GM23338 (cell line): ENCODE measurements at regions not wholly inside any gene's neighbourhood (a gene's known extent, or its start where the extent isn't known, plus 50 kb on each side); places are given as distances from the start of the nearest gene placed in this dataset.

Source experiments
- ATAC-seq: fragments of 200-7000 bp; cut with Tn5 transposase; 3 replicates; pipeline ENCODE4 v1.9.1; 2020
- DNase-seq: peaks from one replicate; pipeline ENCODE4 v3.0.0-alpha.2; 2015; ENCODE audit warnings: low spot score
- H2AFZ ChIP-seq: fragments of 200-600 bp; sonication (generic); 2 replicates; pipeline ENCODE4 v1.8.0; 2016; ENCODE audit warnings: antibody characterized with exemption, mild to moderate bottlenecking, moderate library complexity
- H3F3A ChIP-seq: fragments of 200-600 bp; sonication (generic); replicated peaks from 2 replicates; pipeline ENCODE4 v1.8.0; 2017; ENCODE audit warnings: antibody characterized with exemption, mixed run types, low read depth
- H3K27ac ChIP-seq: fragments of 200-600 bp; sonication (generic); 2 replicates; pipeline ENCODE4 v1.6.1; 2016; ENCODE audit warnings: low read depth
- H3K27me3 ChIP-seq: fragments of 200-600 bp; sonication (generic); 2 replicates; pipeline ENCODE4 v1.8.0; 2016; ENCODE audit warnings: mild to moderate bottlenecking, mixed run types, moderate library complexity; ENCODE audit not compliant: insufficient read depth
- H3K36me3 ChIP-seq: fragments of 200-600 bp; sonication (generic); 2 replicates; pipeline ENCODE4 v1.8.0; 2016; ENCODE audit warnings: mild to moderate bottlenecking; ENCODE audit not compliant: insufficient read depth
- H3K4me1 ChIP-seq: fragments of 200-600 bp; sonication (generic); 2 replicates; pipeline ENCODE4 v1.8.0; 2016; ENCODE audit warnings: mild to moderate bottlenecking, moderate library complexity; ENCODE audit not compliant: insufficient read depth
- H3K4me2 ChIP-seq: fragments of 200-600 bp; sonication (generic); 2 replicates; pipeline ENCODE4 v1.7.1; 2017; ENCODE audit warnings: mixed run types
- H3K4me3 ChIP-seq: fragments of 200-600 bp; sonication (generic); 2 replicates; pipeline ENCODE4 v1.6.1; 2016; ENCODE audit warnings: mixed run types
- H3K79me2 ChIP-seq: fragments of 200-600 bp; sonication (generic); replicated peaks from 2 replicates; pipeline ENCODE4 v1.8.0; 2017; ENCODE audit warnings: mild to moderate bottlenecking; ENCODE audit not compliant: insufficient read depth
- H3K9me2 ChIP-seq: fragments of 200-600 bp; sonication (generic); 2 replicates; pipeline ENCODE4 v1.8.0; 2017; ENCODE audit not compliant: insufficient read depth
- H4K20me1 ChIP-seq: fragments of 200-600 bp; sonication (generic); replicated peaks from 2 replicates; pipeline ENCODE4 v1.8.0; 2017; ENCODE audit warnings: mild to moderate bottlenecking; ENCODE audit not compliant: insufficient read depth
- H3K27ac Mint-ChIP-seq: 2 replicates; pipeline ENCODE4 v1.8.0; 2020; ENCODE audit warnings: inconsistent platforms, mild to moderate bottlenecking, moderate library complexity, mixed read lengths
- H3K27me3 Mint-ChIP-seq: 3 replicates; pipeline ENCODE4 v1.8.0; 2022; ENCODE audit warnings: low read depth, mild to moderate bottlenecking, moderate library complexity, mixed read lengths, inconsistent platforms; ENCODE audit not compliant: insufficient read depth, poor library complexity
- H3K36me3 Mint-ChIP-seq: 3 replicates; pipeline ENCODE4 v1.8.0; 2021; ENCODE audit warnings: low read depth, mild to moderate bottlenecking, inconsistent platforms, moderate library complexity, mixed read lengths
- H3K4me1 Mint-ChIP-seq: 3 replicates; pipeline ENCODE4 v1.8.0; 2020; ENCODE audit warnings: mild to moderate bottlenecking, inconsistent platforms, mixed read lengths
- H3K4me3 Mint-ChIP-seq: 3 replicates; pipeline ENCODE4 v1.8.0; 2021; ENCODE audit warnings: moderate library complexity, mild to moderate bottlenecking, inconsistent platforms, mixed read lengths
- H3K9me3 Mint-ChIP-seq: 3 replicates; pipeline ENCODE4 v1.8.0; 2020; ENCODE audit warnings: moderate library complexity, mild to moderate bottlenecking, inconsistent platforms, mixed read lengths
- CREB1 ChIP-seq: fragments of 250-450 bp; sonication (Bioruptor Pico); IDR thresholded peaks from 2 replicates; pipeline ENCODE4 v1.5.0; 2020; ENCODE audit warnings: low read depth, mild to moderate bottlenecking, moderate library complexity
- EZH2 ChIP-seq: fragments of 200-600 bp; sonication (generic); IDR thresholded peaks from one replicate; pipeline ENCODE4 v1.8.0; 2017; ENCODE audit warnings: antibody characterized with exemption, mild to moderate bottlenecking, low read depth; ENCODE audit not compliant: unreplicated experiment
- EZH2phosphoT487 ChIP-seq: fragments of 200-600 bp; sonication (generic); IDR thresholded peaks from one replicate; pipeline ENCODE4 v1.8.1; 2018; ENCODE audit warnings: antibody characterized with exemption; ENCODE audit not compliant: unreplicated experiment
- JUNB ChIP-seq: IDR thresholded peaks from one replicate; pipeline ENCODE4 v1.6.1; 2016; ENCODE audit warnings: antibody characterized with exemption; ENCODE audit not compliant: unreplicated experiment
- NANOG ChIP-seq: IDR thresholded peaks from 2 replicates; pipeline ENCODE4 v1.6.1; 2016; ENCODE audit warnings: antibody characterized with exemption, borderline replicate concordance
- POLR2AphosphoS5 ChIP-seq: IDR thresholded peaks from 2 replicates; pipeline ENCODE4 v1.6.1; 2016; ENCODE audit warnings: antibody characterized with exemption, low read depth
- STAT1 ChIP-seq: IDR thresholded peaks from one replicate; pipeline ENCODE4 v1.6.1; 2016; ENCODE audit warnings: antibody characterized with exemption; ENCODE audit not compliant: unreplicated experiment
- ZNF114 ChIP-seq: fragments of 250-450 bp; sonication (Bioruptor Pico); IDR thresholded peaks from 2 replicates; pipeline ENCODE4 v1.5.0; 2020; ENCODE audit warnings: mild to moderate bottlenecking, moderate library complexity
- ZNF331 ChIP-seq: fragments of 250-450 bp; sonication (Bioruptor Pico); IDR thresholded peaks from 2 replicates; pipeline ENCODE4 v1.5.0; 2020; ENCODE audit warnings: low read depth, mild to moderate bottlenecking, moderate library complexity
- TF ChIP-seq, protein P1 (sequence below): IDR thresholded peaks from 2 replicates; pipeline ENCODE4 v1.6.1; 2016; ENCODE audit warnings: antibody characterized with exemption
- TF ChIP-seq, protein P2 (sequence below): fragments of 250-450 bp; sonication (Bioruptor Pico); IDR thresholded peaks from 2 replicates; pipeline ENCODE4 v1.5.0; 2020; ENCODE audit warnings: mild to moderate bottlenecking, moderate library complexity
- TF ChIP-seq, protein P3 (sequence below), 2 experiments: fragments of 200-600 bp in 1 of 2; sonication (generic) in 1 of 2; conservative IDR thresholded peaks; 2 replicates each; pipeline versions ENCODE4 v1.5.1 to v1.6.1; 2016 to 2017; ENCODE audit warnings: antibody characterized with exemption in 2 of 2, low read depth in 2 of 2, mild to moderate bottlenecking in 2 of 2, moderate library complexity in 1 of 2
- TF ChIP-seq, protein P4 (sequence below): IDR thresholded peaks from one replicate; pipeline ENCODE4 v1.6.1; 2018; ENCODE audit warnings: antibody characterized with exemption; ENCODE audit not compliant: unreplicated experiment

DNA sequence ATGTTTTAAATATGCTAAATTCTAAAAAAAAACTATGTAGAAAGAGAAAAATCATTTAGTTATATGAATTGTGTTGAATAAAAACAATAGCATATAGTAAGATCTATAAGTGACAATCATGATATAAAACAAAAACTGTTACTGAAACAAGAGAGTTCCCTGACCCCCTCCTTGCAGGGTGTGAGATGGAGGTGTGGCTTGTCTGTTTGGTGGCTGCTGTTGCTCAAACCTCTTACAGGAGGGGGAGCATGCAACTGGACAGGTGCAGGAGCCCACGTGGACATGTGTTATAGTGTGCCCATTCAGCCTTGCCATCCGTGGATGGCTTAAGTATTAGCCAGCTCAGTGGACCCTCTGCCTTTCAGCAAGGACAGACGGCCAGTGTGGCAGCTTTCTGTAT, 206.7 kb downstream of the MOXD1 start:
- H4K20me1 ChIP-seq, result no peaks in the 10 kb centered on the region
- no peaks in the 10 kb centered on the region for H3F3A ChIP-seq
- no peak overlapping the region for H3K4me3 ChIP-seq
- no peak overlapping the region for H2AFZ ChIP-seq
- Mint-ChIP-seq H3K36me3 (no peaks in the 10 kb centered on the region), H3K27ac (no peak overlapping the region), H3K9me3 (peaks cover 6% of the 10 kb centered on the region; the same call in 2 of the 3 replicates), H3K4me1 (peaks cover 9% of the 10 kb centered on the region; the same call in 2 of the 3 replicates), H3K27me3 (no peaks in the 10 kb centered on the region), H3K4me3 (no peak overlapping the region)
- no peaks in the 10 kb centered on the region for H3K27me3 ChIP-seq
- H3K27ac ChIP-seq, result no peak overlapping the region
- H3K4me1 ChIP-seq, result no peaks in the 10 kb centered on the region
- no peak for ATAC-seq
- no peaks in the 10 kb centered on the region for H3K36me3 ChIP-seq
- H3K4me2 ChIP-seq, result no peak overlapping the region
- H3K79me2 ChIP-seq, result no peaks in the 10 kb centered on the region
- TF ChIP-seq POLR2AphosphoS5 (no peak), ZNF331 (CRISPR knock-in tag) (no peak), EZH2phosphoT487 (no peak), EZH2 (no peak), JUNB (no peak), NANOG (no peak), STAT1 (no peak), CREB1 (CRISPR knock-in tag) (no peak), ZNF114 (CRISPR knock-in tag) (no peak)
- TF ChIP-seq, protein P1, sequence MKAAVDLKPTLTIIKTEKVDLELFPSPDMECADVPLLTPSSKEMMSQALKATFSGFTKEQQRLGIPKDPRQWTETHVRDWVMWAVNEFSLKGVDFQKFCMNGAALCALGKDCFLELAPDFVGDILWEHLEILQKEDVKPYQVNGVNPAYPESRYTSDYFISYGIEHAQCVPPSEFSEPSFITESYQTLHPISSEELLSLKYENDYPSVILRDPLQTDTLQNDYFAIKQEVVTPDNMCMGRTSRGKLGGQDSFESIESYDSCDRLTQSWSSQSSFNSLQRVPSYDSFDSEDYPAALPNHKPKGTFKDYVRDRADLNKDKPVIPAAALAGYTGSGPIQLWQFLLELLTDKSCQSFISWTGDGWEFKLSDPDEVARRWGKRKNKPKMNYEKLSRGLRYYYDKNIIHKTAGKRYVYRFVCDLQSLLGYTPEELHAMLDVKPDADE, result no peak
- TF ChIP-seq, protein P2, sequence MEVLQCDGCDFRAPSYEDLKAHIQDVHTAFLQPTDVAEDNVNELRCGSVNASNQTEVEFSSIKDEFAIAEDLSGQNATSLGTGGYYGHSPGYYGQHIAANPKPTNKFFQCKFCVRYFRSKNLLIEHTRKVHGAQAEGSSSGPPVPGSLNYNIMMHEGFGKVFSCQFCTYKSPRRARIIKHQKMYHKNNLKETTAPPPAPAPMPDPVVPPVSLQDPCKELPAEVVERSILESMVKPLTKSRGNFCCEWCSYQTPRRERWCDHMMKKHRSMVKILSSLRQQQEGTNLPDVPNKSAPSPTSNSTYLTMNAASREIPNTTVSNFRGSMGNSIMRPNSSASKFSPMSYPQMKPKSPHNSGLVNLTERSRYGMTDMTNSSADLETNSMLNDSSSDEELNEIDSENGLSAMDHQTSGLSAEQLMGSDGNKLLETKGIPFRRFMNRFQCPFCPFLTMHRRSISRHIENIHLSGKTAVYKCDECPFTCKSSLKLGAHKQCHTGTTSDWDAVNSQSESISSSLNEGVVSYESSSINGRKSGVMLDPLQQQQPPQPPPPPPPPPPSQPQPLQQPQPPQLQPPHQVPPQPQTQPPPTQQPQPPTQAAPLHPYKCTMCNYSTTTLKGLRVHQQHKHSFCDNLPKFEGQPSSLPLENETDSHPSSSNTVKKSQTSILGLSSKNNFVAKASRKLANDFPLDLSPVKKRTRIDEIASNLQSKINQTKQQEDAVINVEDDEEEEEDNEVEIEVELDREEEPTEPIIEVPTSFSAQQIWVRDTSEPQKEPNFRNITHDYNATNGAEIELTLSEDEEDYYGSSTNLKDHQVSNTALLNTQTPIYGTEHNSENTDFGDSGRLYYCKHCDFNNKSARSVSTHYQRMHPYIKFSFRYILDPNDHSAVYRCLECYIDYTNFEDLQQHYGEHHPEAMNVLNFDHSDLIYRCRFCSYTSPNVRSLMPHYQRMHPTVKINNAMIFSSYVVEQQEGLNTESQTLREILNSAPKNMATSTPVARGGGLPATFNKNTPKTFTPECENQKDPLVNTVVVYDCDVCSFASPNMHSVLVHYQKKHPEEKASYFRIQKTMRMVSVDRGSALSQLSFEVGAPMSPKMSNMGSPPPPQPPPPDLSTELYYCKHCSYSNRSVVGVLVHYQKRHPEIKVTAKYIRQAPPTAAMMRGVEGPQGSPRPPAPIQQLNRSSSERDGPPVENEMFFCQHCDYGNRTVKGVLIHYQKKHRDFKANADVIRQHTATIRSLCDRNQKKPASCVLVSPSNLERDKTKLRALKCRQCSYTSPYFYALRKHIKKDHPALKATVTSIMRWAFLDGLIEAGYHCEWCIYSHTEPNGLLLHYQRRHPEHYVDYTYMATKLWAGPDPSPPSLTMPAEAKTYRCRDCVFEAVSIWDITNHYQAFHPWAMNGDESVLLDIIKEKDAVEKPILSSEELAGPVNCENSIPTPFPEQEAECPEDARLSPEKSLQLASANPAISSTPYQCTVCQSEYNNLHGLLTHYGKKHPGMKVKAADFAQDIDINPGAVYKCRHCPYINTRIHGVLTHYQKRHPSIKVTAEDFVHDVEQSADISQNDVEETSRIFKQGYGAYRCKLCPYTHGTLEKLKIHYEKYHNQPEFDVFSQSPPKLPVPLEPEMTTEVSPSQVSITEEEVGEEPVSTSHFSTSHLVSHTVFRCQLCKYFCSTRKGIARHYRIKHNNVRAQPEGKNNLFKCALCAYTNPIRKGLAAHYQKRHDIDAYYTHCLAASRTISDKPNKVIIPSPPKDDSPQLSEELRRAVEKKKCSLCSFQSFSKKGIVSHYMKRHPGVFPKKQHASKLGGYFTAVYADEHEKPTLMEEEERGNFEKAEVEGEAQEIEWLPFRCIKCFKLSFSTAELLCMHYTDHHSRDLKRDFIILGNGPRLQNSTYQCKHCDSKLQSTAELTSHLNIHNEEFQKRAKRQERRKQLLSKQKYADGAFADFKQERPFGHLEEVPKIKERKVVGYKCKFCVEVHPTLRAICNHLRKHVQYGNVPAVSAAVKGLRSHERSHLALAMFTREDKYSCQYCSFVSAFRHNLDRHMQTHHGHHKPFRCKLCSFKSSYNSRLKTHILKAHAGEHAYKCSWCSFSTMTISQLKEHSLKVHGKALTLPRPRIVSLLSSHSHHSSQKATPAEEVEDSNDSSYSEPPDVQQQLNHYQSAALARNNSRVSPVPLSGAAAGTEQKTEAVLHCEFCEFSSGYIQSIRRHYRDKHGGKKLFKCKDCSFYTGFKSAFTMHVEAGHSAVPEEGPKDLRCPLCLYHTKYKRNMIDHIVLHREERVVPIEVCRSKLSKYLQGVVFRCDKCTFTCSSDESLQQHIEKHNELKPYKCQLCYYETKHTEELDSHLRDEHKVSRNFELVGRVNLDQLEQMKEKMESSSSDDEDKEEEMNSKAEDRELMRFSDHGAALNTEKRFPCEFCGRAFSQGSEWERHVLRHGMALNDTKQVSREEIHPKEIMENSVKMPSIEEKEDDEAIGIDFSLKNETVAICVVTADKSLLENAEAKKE (CRISPR knock-in tag), result no peak
- TF ChIP-seq, protein P3, sequence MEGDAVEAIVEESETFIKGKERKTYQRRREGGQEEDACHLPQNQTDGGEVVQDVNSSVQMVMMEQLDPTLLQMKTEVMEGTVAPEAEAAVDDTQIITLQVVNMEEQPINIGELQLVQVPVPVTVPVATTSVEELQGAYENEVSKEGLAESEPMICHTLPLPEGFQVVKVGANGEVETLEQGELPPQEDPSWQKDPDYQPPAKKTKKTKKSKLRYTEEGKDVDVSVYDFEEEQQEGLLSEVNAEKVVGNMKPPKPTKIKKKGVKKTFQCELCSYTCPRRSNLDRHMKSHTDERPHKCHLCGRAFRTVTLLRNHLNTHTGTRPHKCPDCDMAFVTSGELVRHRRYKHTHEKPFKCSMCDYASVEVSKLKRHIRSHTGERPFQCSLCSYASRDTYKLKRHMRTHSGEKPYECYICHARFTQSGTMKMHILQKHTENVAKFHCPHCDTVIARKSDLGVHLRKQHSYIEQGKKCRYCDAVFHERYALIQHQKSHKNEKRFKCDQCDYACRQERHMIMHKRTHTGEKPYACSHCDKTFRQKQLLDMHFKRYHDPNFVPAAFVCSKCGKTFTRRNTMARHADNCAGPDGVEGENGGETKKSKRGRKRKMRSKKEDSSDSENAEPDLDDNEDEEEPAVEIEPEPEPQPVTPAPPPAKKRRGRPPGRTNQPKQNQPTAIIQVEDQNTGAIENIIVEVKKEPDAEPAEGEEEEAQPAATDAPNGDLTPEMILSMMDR (conservative IDR thresholded peaks at IDR 0.05; ENCODE audit: low read depth in 2 of 2), result no peak
- TF ChIP-seq, protein P4, sequence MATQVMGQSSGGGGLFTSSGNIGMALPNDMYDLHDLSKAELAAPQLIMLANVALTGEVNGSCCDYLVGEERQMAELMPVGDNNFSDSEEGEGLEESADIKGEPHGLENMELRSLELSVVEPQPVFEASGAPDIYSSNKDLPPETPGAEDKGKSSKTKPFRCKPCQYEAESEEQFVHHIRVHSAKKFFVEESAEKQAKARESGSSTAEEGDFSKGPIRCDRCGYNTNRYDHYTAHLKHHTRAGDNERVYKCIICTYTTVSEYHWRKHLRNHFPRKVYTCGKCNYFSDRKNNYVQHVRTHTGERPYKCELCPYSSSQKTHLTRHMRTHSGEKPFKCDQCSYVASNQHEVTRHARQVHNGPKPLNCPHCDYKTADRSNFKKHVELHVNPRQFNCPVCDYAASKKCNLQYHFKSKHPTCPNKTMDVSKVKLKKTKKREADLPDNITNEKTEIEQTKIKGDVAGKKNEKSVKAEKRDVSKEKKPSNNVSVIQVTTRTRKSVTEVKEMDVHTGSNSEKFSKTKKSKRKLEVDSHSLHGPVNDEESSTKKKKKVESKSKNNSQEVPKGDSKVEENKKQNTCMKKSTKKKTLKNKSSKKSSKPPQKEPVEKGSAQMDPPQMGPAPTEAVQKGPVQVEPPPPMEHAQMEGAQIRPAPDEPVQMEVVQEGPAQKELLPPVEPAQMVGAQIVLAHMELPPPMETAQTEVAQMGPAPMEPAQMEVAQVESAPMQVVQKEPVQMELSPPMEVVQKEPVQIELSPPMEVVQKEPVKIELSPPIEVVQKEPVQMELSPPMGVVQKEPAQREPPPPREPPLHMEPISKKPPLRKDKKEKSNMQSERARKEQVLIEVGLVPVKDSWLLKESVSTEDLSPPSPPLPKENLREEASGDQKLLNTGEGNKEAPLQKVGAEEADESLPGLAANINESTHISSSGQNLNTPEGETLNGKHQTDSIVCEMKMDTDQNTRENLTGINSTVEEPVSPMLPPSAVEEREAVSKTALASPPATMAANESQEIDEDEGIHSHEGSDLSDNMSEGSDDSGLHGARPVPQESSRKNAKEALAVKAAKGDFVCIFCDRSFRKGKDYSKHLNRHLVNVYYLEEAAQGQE, result no peak
- DNase-seq, result no peak
- H3K9me2 ChIP-seq, result no peaks in the 10 kb centered on the region
